Embryonic facial prominence (tissue), 1 donor: ENCODE measurements at regions not wholly inside any gene's neighbourhood (a gene's known extent, or its start where the extent isn't known, plus 50 kb on each side); places are given as distances from the start of the nearest gene placed in this dataset.
"Not testable (repeated sequence)": the region's sequence is repeated elsewhere in the genome, so short reads cannot be mapped to it uniquely, and the experiment has no call there.

Experiments
- DNase-seq: peaks from one replicate; pipeline ENCODE4 v3.0.0-alpha.2; 2016; ENCODE audit errors: extremely low spot score

DNA sequence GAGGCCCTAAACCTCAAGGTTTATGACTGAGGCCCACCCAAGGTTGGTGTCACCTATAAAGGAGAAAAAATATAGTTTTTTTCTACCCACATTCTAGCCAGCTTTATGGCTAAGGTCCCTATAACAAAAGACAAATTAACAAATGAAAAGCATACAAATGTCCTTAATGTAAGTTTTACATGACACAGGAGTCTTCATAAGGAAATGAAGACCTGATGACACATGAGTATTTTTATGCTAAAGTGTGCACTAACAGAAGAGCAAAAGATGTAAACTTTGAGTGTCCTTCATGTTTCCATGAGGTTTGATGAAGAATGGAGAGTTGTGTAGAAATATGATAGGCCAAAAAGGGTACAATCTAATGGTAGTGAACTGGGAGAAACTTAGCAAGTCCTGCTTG, 114.7 kb upstream of the INTU start:
- DNase-seq: no peak

- no peak for DNase-seq
Measured at GRCh38 chr4:127521463-127521862, 111.3 kb upstream of the INTU start.

DNA sequence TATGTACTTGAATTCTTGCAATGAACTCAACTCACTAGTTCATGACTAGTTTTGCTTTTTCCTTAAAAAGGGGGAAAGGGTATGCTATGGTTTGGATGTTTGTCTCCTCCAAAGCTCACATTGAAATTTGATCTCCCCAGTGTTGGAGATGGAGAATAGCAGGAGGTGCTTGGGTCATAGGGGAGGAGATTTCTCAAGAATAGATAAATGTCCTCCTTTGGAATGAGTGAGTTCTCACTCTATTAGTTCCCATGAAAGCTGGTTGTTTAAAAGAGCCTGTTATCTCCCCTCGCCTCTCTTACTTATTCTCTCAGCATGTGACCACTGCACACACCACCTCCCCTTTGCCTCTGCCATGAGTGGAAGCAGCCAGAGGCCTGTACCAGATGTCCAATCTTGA, 109.4 kb upstream of the INTU start:
- DNase-seq: no peak

GRCh38 chr4:127525608-127526007, 107.1 kb upstream of the INTU start:
- no peak for DNase-seq

GRCh38 chr4:127528302-127528701, 104.5 kb upstream of the INTU start:
- DNase-seq: no peak

DNA sequence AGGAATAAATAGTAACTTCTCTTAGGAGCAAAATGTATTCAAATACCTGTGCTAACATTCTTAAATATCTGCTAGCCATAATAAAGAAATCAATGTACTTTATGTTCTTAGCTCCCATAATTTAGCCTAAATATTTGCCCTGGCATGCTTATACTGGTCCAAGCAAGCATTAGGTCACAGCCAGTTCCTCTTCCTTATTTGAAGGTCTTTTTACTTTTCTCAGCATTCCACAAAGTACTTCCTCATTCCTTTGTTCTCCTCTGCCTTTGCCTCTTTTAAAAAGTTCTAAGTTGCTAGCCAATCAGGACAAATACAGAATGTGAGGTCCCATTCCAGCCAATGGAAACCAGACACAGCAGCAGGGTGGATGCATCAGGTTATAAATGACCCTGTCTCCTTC, 102.9 kb upstream of the INTU start:
- not testable (repeated sequence) for DNase-seq

- no peak for DNase-seq
Measured at GRCh38 chr4:127533028-127533700, 99.6 kb upstream of the INTU start.

DNA sequence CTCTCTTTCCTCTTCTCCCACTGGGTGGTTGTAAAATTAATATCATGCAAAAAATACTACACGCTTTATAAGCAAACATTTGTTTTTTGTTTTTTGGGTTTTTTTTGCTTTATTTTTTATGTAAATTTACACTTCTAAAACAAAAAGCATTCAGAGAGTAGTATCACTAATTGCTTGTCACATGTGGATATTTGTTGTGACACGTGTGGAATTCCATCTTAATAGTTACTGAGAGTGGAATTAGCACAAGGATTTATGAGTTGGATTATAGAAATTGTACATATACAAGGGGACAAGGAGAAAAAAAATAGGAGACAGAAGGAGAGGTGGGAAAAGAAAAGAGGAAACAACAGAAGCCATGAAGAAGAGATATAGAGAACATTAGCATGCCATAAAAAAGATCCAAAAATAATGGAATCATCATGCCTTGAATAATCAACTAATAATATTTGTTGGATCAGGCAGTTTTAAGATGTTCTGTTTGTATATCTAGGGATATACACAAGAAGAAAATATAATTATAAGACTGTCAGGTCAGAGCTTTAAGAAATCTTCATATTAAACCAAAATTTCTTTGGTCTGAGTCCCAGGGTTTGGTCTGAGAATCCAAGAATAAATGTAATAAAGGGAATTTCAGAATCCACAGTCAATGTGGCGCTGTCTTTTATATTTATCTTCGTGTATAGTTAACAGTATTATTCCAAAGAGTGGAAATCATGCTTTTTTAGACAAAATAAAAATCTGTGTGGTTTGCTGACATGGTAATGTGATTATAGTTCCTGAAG, 98.5 kb upstream of the INTU start:
- DNase-seq: no peak

DNA sequence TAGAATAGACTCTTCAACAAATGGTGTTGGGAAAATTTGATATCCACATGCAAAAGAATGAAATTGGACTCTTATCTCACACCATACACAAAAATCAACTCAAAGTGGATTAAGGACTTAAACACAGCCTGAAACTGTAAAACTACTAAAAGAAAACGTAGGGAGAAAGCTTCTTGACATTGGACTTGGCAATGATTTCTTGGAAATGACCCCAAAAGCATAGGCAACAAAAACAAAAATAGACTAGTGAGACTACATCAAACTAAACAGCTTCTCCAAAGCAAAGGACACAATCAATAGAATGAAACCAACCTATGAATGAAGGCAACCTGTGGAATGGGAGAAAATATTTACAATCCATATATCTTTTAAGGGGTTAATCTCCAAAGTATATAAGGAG, 94.7 kb upstream of the INTU start:
- no peak for DNase-seq

DNA sequence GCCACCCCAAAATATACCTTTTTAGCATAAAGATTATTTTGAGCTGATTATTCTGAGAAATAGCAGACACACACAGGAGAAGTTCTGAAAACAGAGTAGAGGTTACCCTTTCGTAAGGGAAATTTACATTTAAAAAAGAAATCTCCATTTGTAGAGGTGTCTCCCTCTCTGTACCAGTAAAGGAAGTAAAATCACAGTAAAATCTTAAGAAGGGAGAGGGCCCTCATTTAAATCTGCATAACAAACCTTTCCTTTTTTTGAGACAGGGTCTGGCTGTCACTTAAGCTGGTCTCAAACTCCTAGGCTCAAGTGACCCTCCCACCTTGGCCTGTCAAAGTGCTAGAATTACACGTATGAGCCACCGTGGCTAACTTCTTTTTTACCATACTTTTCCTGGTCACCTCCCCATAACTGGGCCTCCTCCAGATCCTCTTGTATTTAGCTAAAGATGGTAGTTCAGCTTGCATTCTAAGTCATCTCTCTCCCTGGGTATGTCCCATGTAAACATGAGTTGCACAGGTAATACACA, 92.2 kb upstream of the INTU start:
- DNase-seq: no peak

DNA sequence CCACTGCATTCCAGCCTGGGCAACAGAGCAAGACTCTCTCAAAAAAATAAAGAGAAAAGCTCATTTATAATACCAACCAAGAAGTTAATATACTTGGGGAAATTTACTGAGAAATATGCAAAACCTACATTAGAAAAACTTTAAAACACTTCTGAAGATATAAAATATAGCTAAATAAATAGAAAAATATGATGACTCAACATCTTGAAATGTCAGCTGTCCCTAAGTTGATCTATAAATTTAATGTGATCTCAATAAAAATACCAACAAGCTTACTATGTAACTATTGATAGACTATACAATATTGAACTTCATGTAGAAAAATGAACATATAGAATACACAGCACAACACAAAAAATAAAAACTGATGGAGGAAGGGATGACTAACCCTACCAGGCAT, 87.5 kb upstream of the INTU start:
- DNase-seq: no peak

DNA sequence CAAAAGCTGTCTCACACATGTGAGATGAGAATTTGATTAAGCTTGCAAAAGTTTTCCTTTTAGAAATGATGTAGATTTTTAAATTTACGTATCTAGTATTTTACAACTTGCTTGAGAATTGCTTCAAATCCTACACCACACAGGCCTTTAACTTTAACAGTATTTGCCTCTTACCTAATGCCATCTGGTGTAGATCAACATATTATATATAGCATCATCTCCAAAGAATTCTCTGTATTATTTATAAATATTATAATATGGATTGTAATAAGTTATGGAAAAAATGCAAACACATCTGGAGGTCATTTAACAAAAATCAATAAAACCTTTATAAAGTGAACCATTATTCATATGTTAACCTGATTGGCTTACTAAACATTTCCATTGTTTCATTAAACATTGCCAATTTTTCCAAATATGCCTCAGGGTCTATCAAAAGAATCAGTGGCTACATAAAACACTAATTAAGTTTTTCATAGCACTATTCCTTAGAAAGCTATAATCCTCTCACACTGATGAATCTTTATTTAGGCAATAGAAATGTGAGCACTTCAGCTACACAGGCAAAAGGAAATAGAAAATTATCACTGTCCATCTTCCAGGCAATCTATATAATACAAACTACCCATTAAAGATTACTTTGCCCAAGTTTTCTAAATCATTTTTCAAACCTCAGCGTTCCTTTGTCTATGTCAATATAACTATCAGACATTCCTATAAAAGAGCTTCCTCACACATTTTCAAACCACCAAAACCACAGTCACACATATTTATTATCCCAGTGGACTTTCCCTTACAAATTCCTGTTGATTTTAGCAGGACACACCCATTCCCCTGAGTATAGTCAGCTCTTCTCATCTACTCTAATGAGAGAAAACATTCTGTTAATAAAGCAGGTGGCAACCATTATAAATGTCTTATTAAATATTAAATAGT, 83.5 kb upstream of the INTU start:
- DNase-seq: peak; percentile 39

DNA sequence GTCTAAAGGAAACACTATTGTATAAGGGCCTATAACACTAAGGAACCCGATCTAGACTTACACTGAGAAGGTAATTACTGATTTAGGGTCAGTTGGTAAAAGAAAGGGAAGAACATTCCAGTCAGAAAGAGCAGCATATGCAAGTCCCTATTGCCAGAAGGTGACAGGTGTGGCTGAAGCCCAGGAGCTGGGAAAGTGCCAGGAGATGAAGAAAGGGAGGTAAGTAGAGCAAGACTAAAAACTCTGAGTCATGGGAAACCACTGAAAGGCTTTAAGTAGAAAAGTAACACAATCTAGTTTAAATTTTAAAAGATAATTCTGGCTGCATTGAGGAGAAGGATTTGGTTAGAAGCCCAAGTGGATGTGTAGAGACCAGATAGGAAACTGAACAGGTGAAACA, 77.7 kb upstream of the INTU start:
- DNase-seq: no peak

- DNase-seq: no peak
Measured at GRCh38 chr4:127558088-127558487, 74.7 kb upstream of the INTU start.

DNA sequence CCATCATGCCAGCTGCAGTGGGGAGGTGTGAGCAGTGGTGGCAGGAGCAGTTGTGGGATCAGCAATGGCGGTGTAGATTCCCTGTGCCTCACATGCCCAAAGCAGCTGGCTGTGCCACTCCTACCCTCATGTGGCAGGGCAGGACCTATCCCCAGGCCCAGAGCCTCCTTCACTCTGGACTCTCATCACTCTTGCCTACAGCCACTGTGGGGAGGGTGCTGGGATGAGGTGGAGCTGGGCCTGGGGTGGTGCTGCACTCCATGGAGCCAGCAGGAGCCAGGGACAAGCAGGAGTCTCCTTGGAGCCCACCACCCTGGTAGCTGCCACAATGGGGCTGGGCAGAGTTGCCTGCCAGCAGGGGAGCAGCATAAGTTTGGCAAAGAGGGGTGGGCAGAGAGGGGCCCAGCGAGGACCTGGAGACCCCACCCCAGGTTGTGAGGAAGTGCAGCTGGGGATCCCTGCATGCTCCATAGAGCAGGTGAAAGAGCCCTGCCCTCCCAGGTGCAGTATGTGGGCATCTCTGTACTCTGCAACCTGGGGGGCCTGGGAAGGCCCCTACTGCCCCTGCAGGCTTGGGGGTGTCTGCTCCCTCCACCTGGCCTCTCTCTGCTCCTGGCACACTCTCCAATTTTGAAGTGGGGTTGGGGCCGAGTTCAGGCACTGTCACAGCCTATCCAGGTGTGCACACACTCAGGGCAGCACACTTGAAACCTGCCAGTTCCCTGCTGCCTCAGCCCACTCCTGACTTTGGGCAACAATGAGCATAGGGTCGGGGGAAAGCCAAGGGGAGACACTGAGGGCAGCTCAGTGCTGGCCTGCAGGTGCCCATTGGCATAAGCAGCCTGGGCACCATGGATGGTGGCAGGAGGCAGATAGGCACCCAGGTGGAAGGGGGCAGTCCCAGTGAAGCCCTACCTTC, 74.0 kb upstream of the INTU start:
- no peak for DNase-seq

DNA sequence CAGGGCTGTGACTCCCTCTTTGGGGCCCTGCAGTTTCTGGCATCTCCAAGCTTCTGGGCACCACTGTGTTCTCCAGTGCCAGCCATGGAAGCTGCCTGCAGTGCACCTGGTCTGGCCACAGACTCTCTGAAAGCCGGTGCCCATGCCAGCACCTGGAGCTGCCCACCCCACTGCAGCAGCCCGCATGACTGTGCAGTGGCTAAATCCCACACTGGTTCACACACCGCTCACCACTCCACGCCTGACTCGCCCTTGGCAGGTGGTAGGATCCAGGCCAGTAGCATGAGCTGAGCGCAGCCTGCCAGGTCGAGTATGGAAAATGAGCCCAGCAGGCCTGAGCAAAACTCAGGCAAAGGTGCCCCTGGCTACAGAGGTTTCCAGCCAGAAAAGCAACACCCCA, 72.8 kb upstream of the INTU start:
- no peak for DNase-seq

GRCh38 chr4:127560755-127561154, 72.0 kb upstream of the INTU start:
- DNase-seq: no peak

- no peak for DNase-seq
Measured at GRCh38 chr4:127574643-127575042, 58.1 kb upstream of the INTU start.

DNA sequence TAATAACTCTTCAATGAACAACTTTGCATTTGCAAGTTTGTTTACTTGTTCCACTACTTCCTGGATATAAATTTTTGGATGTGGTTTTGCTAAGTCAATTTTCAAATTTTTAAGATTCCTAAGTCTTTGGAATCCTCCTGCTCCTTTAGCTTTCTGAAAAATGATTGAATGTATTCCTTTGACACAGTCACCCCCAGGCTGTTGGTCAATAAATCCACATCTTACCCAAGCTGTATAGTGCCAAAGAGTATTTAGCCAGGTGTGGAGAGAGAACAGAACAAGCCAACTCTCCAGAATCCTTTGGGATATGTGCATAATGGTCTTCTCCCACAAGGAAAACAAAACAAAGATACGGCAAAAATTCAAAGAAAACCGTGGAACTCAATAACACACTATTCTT, 56.9 kb upstream of the INTU start:
- DNase-seq: no peak

GRCh38 chr4:127578491-127578890, 54.3 kb upstream of the INTU start:
- no peak for DNase-seq

DNA sequence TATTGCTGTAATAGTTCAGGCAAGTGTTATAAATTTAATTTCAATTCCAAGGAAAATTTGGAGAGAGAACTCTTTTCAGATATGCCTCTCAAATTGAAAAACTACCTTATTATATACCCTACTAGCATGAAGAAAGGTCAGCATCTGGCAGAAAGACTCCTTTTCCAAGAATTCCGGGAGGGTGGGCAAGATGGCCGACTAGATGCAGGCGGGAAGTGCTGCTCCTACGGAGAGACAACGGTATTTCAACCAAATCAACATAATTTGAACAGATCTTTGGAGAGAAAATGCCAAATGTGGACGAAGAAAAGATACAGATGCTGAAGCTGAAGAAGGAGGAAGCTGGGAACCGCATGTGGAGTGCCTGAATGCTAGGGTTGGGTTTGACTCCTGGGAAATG, 53.8 kb upstream of the INTU start:
- DNase-seq: no peak
